H1 (cell line): ENCODE measurements at regions not wholly inside any gene's neighbourhood (a gene's known extent, or its start where the extent isn't known, plus 50 kb on each side); places are given as distances from the start of the nearest gene placed in this dataset.

Source experiments
- CEBPB ChIP-seq: IDR thresholded peaks from 2 replicates; pipeline ENCODE4 v1.6.1; 2012; ENCODE audit warnings: low read depth, low read length
- JUND ChIP-seq: IDR thresholded peaks from 2 replicates; pipeline ENCODE4 v1.6.1; 2011; ENCODE audit warnings: mild to moderate bottlenecking, improper control_type of control experiment, low read length
- KDM5A ChIP-seq: fragments of 200-600 bp; IDR thresholded peaks from 2 replicates; pipeline ENCODE4 v1.7.1; 2012; ENCODE audit warnings: mild to moderate bottlenecking, low read length, inconsistent platforms, mixed read lengths
- RAD21 ChIP-seq, 2 experiments: IDR thresholded peaks in 1 of 2; conservative IDR thresholded peaks in 1 of 2; 2 replicates each; pipeline ENCODE4 v1.6.1; 2011; ENCODE audit warnings: low read depth in 2 of 2, low read length in 2 of 2, improper control_type of control experiment in 1 of 2, inconsistent platforms in 1 of 2, mild to moderate bottlenecking in 1 of 2, moderate library complexity in 1 of 2

- TF ChIP-seq KDM5A = no peak
- no peak for TF ChIP-seq CEBPB
- TF ChIP-seq RAD21 (IDR thresholded peaks at IDR 0.05 in 1 of 2, conservative IDR thresholded peaks at IDR 0.05 in 1 of 2; ENCODE audit: low read depth in 2 of 2, low read length in 2 of 2) = no peak
- TF ChIP-seq JUND = no peak
Observed at GRCh38 chr10:27619329-27619728, 115.2 kb downstream of the RAB18 start (continued).
